ENCODE measurements at regions not wholly inside any gene's neighbourhood (a gene's known extent, or its start where the extent isn't known, plus 50 kb on each side); places are given as distances from the start of the nearest gene placed in this dataset.

GRCh38 chr18:68098655-68099054 is 582.1 kb upstream of the DSEL start:
- DNase-seq (ENCODE audit: missing footprints) (no peak), ATAC-seq (no peak)
- intact Hi-C loops (cut with DNase I): no loop called here

DNA sequence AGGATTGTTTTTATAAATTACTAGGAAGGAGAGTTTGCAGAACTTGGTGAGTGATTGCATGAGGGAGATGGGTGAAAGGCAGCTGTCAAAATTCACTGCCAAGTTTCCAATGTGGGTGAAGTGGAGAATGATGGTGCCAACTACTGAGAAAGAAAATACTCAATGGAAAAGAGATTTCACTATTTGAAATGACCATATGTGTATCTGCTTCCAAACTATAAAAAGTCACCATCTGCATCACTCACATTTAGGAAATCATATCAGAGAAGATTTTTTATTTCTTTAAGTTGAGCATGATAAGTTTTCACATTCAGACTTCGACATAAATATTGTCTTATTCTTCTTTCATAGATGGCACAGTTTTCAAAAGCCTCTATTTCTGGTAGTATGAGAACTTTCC is 570.0 kb upstream of the DSEL start:
- ATAC-seq (no peak), DNase-seq (ENCODE audit: missing footprints) (no peak)
- intact Hi-C loops (cut with DNase I): no loop called here

DNA sequence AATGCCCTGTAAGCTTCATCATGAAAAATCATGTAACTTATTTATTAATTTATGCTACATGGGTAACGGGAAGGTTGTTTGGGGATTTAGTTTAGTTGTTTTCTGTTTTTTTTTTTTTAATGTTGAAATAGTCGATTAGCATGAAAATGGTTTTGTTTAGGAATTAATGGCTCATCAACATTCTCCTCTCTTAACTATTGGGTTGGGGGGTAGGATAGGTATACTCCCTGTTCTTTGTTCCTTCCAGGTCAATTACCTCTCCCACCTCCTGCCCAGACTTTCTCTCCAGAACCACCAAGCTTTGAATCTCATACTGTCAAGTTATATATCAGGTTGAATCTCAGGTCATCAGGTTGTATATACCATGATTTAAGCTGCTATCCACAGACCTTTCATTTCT is 568.7 kb upstream of the DSEL start:
- no peak for DNase-seq (ENCODE audit: missing footprints)
- intact Hi-C loops (cut with DNase I): no loop called here
- no peak for ATAC-seq

DNA sequence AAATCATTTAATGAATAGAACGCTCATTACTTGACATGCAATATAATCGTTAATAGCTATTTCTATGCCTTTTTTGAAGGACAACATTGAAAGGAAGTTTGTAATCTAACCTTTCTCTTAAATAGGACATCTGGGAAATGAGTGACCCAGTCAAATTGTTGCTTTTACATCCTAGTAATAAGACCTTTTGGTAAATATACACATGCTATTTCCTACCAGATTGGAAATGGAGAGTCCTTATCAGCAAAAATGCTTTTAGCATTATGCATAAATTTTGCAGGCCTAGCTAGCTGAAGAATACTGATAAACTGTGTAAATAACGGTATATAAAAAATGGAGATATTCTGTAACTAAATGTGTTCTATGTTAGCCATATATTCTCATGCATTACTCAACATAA is 567.3 kb upstream of the DSEL start:
- DNase-seq (ENCODE audit: missing footprints) (no peak), ATAC-seq (no peak)

DNA sequence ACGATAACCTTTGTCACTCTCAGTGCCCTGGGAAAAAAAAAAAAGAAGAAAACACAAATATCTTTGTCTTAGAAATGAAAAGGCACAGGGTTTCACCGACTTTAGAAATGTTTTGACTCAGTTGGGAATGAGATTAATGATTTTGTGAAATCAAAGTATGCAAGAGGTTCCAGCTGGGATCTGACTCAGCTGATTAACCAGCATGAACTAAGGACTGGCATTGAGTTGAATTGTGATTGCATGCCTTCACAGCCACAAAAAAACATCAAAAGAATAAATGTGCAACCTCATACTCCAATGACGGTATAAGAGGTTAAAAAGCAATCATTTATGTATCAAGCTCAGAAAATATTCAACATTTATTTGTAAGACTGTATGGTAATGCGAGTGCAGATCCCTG is 566.6 kb upstream of the DSEL start:
- no peak for ATAC-seq
- DNase-seq (ENCODE audit: missing footprints): no peak
- intact Hi-C loops (cut with DNase I): no loop called here

More for the DNA sequence above, 567.3 kb upstream of the DSEL start:
- intact Hi-C loops (cut with DNase I): no loop called here

DNA sequence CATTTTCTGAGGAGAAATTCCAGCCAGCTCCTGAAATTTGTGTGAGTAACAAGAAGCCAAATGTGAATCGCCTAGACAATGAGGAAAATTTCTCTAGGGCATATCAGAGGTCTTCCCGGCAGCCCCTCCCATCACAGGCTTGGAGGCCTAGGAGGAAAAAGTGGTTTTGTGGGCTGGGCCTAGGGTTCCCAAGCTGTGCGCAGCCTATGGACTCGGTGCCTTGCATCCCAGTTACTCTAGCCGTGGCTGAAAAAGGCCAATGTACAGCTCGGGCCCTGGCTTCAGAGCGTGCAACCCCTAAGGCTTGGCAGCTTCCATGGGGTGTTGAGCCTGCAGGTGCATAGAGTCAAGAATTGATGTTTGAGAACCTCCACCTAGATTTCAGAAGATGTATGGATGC is 556.2 kb upstream of the DSEL start:
- intact Hi-C loops (cut with DNase I): no loop called here
- DNase-seq (ENCODE audit: missing footprints) (no peak), ATAC-seq (no peak)

DNA sequence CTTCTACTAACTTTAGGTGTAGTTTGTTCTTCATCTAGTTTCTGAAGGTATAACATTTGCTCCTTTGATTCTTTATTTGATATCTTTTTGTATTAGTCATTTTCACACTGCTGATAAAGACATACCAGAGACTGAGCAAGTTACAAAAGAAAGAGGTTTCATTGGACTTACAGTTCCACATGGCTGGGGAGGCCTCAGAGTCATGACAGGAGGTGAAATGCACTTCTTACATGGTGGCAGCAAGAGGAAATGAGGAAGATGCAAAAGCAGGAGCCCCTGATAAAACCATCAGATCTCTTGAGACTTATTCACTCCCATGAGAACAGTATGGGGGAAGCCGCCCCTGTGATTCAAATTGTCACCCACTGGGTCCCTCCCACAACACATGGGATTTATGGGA is 544.4 kb upstream of the DSEL start:
- intact Hi-C loops (cut with DNase I): no loop called here

DNA sequence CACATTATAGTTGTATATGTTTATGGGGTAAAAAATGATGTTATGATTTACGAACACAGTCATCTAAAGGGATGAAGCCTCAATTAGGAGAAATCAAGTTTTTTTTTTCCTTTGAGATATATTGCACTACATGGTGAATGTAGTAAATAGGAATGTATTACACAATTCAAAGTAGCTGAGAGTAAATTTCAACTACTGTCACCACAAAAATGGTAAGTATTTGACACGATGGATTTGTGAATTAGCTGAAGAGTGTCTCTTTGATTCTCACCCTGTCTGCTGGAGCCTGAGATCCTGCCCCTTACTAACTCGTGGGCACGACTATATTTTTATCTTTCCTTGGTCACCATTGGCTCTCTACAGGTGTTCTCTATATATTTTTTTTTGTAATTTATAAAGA is 540.4 kb upstream of the DSEL start:
- no peak for ATAC-seq

More for the DNA sequence above, 544.4 kb upstream of the DSEL start:
- no peak for ATAC-seq
- DNase-seq (ENCODE audit: missing footprints): no peak

GRCh38 chr18:68054669-68055068 is 538.1 kb upstream of the DSEL start:
- ATAC-seq: no peak
- intact Hi-C loops (cut with DNase I): no loop called here
- no peak for DNase-seq (ENCODE audit: missing footprints)

More for the DNA sequence above, 540.4 kb upstream of the DSEL start:
- intact Hi-C loops (cut with DNase I): no loop called here
- no peak for DNase-seq (ENCODE audit: missing footprints)

GRCh38 chr18:68053290-68053689 is 536.8 kb upstream of the DSEL start:
- no peak for DNase-seq (ENCODE audit: missing footprints)
- no peak for ATAC-seq
- intact Hi-C loops (cut with DNase I): no loop called here

- no peak for ATAC-seq
- intact Hi-C loops (cut with DNase I): no loop called here
- DNase-seq (ENCODE audit: missing footprints): no peak
Measured at GRCh38 chr18:68041327-68041726, 524.8 kb upstream of the DSEL start.

- ATAC-seq: no peak
- intact Hi-C loops (cut with DNase I): no loop called here
- no peak for DNase-seq (ENCODE audit: missing footprints)
Measured at GRCh38 chr18:68040198-68040597, 523.7 kb upstream of the DSEL start.

GRCh38 chr18:68035774-68036522 is 519.4 kb upstream of the DSEL start:
- ATAC-seq: peak; percentile 46
- intact Hi-C loops (cut with DNase I): no loop called here
- no peak for DNase-seq (ENCODE audit: missing footprints)

DNA sequence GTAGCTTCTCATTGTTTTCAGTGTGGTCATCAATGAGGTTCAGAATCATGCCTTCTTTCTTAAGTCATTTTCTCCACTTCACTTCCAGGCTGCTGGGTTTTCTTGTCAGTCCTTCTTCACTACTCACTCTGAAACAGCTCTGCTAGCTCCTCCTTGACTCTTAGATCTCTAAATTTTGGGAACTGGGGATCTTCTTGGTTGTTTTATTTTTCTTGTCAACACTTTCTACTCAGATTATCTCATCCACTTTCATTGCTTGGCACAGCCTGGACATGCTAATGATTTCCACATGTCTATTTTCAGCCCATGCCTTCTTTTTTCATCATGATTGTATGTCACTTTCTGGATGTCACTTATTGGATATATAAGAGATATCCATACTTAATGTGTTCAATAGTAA is 517.8 kb upstream of the DSEL start:
- intact Hi-C loops (cut with DNase I): no loop called here
- ATAC-seq: peak; percentile 67
- DNase-seq (ENCODE audit: missing footprints): no peak

- no peak for ATAC-seq
- DNase-seq (ENCODE audit: missing footprints): no peak
- intact Hi-C loops (cut with DNase I): no loop called here
Measured at GRCh38 chr18:68033466-68033865, 516.9 kb upstream of the DSEL start.

DNA sequence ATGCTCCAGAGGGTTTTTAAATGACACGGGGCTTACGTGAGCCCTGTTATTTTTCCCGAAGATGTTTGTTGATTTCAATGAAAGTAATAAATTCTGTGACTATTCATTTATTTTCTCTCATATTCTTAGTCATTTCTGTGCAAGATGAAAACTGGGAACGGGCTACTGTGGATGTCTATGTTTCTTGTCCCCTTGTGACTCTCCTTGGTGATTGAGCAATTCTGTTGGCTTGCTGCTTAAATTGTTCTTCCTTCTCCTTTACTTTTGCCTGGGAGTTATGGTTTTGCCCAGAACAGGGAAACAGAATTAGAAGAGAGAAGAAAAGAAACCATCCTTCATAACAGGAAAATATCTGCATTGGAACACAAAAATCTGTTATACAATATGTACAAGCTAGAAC is 508.2 kb upstream of the DSEL start:
- intact Hi-C loops (cut with DNase I): no loop called here
- DNase-seq (ENCODE audit: missing footprints) (no peak), ATAC-seq (peak; percentile 57)

- DNase-seq (ENCODE audit: missing footprints): no peak
- intact Hi-C loops (cut with DNase I): no loop called here
- ATAC-seq: no peak
Measured at GRCh38 chr18:68017385-68017784, 500.9 kb upstream of the DSEL start.

DNA sequence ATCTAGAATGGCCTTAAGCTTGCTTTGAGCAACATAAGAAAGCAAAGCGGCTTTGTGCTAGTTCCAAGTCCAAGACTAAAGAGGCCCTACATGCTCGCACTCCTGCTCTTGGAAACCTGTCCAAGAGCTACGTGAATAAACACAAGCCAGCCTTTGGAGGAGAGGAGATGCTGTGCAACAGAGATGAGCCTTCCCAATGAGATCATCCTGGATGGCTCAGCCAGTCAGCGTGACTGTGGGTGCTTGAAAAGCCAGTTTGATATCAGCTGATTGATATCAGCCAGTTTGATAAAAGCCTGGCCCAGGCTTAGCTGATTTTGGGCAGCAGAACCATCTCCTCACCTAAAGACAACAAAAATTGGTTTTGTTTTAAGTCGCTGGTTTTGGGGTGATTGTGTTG is 481.0 kb upstream of the DSEL start:
- intact Hi-C loops (cut with DNase I): no loop called here
- DNase-seq (ENCODE audit: missing footprints): no peak

GRCh38 chr18:67995769-67996168 is 479.2 kb upstream of the DSEL start:
- no peak for ATAC-seq
- intact Hi-C loops (cut with DNase I): no loop called here
- no peak for DNase-seq (ENCODE audit: missing footprints)

More for the DNA sequence above, 481.0 kb upstream of the DSEL start:
- ATAC-seq: no peak

GRCh38 chr18:67980241-67980640 is 463.7 kb upstream of the DSEL start:
- no peak for ATAC-seq
- DNase-seq (ENCODE audit: missing footprints): no peak
- intact Hi-C loops (cut with DNase I): no loop called here

GRCh38 chr18:67977067-67977616 is 460.6 kb upstream of the DSEL start:
- ATAC-seq: peak; percentile 26
- intact Hi-C loops (cut with DNase I): no loop called here
- peak; percentile 59 for DNase-seq (ENCODE audit: missing footprints)
